ENCODE measurements at regions not wholly inside any gene's neighbourhood (a gene's known extent, or its start where the extent isn't known, plus 50 kb on each side); places are given as distances from the start of the nearest gene placed in this dataset.
"Not testable (repeated sequence)": the region's sequence is repeated elsewhere in the genome, so short reads cannot be mapped to it uniquely, and the experiment has no call there.

DNA sequence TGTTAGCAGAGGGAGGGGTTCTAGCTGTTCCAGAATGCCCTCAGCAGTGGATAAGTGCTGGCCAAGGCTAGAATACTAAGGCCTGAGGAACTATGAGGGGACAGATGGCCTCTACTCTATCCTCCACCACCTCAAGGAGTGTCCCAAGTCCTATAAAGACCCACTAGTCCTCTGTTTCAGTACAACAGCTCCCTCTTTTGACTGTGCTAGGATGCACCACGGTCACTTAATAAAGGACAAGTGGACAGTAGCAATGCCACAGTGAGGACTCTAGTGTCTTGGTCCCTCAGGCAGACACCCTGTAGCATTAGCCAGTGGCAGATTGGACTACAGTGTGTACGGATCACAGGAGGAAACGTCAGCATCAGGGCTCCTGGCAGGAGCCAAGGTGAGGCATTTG, 171.8 kb upstream of the PROK2 start:
- DNase-seq: no peak

DNA sequence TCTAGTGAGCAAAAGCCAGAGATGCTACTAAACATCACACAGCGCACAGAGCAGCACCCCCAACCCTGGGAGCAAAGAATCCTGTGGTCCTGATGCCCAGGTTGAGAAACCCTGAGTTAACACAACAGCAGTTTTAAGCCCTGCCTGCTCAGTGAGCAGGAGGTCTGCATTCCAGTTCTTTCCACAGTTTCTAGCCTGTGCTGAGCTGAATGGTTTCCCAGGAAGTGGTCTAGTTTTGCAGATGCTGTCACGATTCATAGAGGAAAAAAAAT, 171.1 kb upstream of the PROK2 start:
- DNase-seq: no peak

DNA sequence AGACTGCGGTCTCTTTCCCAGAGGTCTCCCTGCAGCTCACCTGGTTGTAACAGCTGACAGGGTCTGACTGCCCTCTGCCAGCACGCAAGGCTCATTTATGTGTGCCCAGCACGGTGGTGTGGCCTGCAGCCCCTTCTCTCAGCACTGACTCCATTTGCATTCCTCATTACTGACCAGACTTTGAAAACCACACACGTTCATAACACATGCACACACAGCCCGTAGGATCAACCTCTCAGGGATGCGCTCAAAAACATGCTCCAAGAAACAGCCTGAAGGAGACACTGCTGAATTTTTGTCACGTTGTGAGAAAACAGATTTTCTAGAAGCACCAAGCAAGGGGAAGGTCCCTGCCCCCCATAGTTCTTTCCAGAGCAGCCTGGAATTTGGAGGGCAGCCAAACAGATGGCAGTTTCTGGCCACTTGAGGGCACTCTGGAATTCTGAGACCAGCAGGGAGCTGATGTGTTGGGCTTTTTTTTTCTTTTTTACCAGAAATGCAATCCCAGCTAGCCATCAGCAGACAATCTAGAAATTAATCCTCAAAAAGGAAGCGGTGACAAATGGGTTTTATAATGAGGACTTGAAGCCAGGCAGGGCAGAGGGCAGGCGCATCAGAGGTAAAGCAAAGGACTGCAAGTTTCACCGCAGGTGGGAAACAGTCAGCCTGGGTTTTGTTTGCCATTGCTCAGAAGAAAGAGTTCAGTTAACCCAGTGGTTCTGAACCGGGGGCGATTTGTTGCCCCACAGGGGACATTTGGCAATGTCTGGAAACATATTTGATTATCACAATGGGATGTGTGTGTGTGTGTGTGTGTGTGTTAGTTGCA, 170.5 kb upstream of the PROK2 start:
- DNase-seq: no peak

DNA sequence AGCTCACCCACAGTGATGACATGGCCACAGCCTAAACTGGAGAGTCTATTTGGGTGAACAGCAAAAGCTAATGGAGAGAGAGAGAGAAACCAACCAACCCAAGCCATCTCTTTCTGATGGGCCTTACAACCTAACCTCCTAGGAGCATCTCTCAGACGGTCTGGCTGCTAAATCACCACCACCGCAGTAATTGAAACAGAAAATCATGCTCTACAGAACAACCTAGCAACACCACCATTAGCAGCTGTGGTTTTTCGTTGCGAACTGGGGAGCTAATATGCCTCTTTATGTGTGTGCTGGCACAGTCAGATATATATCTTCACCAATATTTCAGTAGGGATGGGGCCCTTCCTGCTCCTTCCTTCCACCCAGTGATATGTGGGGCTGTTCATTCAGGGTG, 166.9 kb upstream of the PROK2 start:
- DNase-seq: no peak

DNA sequence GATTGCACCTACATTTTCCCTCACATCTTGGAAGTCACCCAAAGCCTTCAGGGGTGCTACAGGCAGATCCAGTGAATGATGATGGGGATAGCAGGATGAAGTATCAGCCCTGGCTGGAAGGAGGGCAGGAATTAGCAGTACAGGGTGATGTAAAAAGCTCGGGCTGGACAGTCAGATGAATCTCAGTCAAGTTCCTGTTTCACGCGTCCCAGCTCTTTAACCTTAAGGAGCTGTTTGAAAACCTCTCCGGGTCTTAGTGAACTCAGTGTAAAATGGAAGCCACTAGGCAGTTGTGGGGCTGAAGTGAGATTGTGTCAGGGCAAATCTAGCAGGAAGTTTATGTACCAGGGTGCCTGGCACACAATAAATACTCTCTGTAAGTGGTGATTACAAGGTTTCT, 166.4 kb upstream of the PROK2 start:
- DNase-seq: no peak

DNA sequence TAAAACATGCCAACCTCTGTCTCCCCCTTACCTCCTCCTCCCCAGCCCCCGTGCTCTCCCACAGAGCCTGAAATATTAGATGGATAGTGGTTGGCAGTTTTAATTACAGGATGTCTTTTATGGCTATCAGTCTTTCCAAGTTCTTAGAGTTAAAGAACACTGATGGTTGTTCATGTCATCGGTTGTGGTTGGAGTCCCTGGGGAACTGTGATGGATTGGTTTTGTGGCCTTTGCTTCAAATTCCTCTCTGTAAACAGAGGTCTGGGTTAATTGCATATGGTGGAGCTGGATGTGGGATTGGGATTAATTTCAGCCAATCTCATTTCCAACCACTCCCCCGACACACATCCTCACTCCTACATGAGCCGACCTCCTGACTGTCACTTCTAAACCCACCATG, 164.5 kb upstream of the PROK2 start:
- no peak for DNase-seq

DNA sequence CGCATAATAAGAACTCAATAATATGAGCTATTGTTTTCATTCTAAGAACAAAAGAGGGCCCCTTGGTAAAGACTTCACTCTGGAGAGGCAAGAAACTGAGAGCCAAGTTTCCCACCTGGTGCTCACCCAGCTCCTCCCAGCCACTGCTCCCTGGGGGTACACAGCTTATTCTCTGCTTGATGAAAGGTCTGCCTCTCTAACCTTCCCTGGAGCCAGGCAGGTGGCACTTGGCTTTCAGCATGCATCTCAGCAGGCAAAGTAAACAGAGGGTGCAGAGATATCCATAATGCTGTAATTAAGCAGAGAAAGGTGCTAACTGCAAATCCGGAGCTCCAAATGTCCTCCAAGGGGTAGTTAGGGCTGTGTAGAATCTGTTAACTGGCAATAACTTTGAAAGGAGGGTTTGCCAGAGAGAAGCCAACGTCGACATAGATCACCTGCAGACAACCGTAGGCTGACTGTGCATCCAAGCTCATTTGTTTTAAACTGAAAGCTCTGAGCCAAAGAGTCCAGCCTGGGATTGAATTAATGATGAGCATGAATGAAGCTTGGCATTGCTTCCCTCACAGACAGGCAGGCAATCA, 159.6 kb upstream of the PROK2 start:
- no peak for DNase-seq

DNA sequence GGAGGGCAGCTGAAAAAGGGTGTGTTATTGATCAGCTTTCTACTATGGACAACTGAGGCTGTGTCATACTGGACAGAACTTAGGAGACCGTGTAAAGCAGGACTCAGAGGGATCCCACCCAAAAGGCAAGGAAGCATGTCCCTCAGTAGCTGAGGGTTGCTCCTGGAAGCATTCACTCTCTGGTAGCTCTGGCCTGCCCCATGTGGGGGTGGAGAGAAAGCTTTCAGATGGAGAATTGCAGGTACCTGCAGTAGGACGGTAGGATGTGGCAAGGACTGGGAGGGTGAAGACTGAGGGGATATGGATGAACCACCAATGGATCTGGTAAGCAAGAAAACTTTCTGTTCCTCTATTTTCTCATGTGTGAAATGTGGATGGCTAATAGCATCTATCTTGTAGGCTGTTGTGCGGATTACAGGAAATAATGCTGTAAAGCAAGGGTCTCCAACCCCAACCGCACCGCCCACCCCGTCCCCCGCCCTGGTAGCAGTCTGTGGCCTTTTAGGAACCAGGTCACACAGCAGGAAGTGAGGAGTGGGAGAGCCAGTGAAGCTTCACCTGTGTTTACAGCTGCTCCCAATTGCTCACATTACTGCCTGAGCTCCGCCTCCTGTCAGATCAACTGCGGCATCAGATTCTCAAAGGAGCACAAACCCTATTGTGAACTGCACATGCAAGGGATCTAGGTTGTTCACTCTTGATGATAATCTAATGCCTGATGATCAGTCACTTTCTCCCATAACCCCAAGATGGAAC, 157.7 kb upstream of the PROK2 start:
- DNase-seq: no peak

DNA sequence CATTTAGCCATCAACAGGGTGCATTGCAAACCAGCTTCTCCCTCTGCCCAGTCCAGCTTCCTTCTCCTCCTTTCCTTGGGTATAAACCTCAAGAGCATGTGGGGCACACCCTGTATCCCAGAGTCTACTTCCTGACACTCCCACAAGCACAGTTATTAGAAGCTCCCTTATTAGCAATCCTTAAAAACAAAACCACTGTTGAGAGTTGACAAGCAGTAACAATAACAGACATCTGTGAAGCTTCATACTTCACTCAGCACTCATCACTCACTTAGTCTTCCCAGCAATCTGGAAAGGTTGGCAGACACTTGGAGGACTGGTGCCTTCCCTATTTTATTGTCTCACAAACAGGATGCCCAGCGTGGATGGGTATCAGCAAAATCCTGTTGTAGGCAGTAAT, 155.5 kb upstream of the PROK2 start:
- no peak for DNase-seq

DNA sequence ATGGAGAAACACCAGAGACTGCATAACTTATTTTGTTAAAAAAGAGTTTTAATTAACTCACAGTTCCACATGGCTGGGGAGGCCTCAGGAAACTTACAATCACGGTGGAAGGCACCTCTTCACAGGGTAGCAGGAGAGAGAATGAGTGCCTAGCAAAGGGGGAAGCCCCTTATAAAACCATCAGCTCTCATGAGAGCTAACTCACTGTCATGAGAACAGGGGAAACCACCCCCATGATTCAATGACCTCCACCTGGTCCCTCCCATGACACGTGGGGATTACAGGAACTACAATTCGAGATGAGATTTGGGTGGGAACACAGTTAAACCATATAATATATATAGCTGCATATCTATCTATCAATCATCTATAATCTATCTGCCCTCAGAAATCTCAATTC, 153.1 kb upstream of the PROK2 start:
- not testable (repeated sequence) for DNase-seq

DNA sequence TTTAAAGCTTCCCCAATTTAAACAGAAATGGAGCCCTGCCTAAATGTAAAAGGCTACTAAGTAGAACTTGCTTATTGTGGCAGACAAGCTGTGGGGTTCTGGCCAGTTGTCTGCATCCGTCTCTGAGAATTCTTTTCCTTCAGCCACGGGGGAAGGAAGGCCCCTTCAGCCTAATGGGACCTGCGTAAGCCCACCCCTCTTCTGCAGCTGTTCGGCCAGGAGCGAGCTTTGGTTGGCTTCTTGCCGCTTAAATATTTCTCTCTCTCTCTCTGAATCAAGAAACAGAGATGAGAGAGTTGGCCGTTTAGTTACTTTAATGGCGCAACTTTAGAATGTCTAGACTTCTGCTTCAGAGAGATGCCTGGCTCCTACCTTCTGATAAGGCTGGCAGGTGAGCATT, 151.7 kb upstream of the PROK2 start:
- no peak for DNase-seq

DNA sequence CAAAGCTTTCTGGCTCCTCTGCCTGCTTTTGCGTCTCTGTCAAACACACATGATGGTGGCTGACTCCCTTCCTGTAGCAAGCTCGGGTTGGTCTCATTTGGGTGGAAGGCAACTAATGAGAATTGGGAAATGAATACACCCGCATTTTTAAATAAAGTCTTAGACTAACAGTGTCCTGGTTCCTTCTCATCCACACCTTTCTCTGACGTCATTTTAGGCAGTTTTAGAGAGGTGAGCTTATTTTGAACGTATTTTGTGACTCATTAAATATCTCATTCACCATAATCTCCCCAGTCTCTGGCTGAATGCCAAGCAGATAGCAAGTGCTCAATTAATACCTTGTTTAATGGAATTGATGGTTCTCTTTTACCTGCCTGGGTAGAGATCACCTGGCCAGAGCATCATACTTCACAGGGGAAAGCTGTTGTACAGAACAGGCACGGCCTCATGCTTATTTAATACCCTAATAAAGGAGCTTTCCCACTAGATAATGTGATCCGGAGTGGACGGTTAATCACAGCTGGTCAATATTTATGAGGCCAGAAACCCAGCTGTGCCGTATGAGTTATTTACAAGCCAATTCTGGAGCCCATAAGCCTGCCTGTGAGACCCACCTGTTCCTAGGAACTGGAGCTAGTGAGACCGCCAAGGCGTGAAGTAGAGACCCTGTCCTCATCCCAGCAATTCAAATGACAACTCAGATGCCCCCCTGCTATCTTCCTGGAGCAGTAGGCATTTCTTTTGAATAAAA, 149.7 kb upstream of the PROK2 start:
- no peak for DNase-seq

DNA sequence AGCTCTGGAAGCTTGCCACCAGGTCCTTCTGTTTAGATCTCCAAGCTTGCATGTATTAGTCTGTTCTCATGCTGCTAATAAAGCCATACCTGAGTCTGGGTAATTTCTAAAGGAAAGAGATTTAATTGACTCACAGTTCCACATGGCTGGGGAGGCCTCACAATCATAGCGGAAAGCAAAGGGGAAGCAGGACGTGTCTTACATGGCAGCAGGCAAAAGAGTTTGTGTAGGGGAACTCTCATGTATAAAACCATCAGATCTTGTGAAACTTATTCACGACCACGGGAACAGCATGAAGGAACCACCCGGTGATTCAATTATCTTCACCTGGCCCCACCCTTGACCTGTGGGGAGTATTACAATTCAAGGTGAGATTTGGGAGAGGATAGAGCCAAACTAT, 147.0 kb upstream of the PROK2 start:
- DNase-seq: no peak

DNA sequence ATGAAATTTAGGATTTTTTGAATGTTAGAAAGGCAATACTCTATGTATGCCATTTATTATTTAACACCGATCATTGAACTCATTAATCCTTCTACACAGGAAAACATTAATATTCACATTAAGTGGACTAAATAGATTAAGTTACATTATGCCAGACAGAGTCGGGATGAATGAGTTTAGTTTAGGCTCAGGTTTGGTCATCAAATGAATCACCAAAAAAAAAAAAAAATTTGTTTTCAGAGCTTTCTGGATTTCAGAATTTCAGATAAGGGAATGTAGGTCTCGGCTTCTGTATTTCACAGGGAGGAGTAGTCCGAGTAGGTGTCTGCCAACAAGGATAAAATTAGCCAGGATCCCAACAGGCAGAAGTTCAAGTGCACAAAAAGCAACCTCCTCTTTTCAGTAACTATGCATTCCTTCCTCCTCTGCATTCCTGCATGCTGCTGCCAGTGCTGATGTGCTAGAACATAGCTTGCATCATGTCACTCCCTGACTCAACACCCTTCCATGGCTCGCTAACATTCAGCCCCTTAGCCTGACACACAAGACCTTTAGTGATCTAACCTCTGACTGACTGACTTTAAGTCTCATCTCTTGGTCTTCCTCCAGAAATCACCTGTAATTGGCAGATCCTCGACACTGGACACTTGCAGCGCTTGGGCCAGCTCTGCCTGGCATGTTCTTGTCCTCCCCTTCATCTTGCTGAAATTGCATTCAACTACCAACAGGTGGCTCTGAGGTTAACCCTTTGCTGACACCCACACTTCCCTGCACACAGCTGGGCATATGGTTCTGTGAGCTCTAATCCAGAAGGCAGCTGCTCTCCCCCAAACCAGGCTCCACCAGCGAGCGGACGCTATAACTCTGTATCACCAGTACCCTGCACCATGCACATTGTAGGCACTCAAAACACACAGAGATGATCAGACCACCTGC, 145.4 kb upstream of the PROK2 start:
- peak; percentile 67 for DNase-seq

DNA sequence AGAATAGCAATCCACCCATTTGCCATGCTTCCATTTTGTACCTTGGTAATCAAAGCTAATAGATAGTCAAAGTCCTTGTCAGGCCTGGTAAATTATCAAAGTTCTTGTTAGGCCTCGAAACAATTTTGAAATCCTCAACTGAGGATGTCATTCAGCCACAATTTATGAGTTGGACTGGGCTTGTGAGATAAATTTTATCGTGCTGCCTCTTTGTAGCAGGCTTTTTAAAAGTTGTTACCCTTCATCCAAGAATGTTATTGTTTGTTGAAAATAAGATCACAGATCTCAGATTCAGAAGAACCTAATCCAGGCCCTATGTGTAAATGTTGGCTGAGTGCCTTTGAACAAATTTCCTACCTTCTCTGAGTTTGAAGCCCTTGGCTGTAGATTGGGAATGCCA, 143.3 kb upstream of the PROK2 start:
- no peak for DNase-seq

DNA sequence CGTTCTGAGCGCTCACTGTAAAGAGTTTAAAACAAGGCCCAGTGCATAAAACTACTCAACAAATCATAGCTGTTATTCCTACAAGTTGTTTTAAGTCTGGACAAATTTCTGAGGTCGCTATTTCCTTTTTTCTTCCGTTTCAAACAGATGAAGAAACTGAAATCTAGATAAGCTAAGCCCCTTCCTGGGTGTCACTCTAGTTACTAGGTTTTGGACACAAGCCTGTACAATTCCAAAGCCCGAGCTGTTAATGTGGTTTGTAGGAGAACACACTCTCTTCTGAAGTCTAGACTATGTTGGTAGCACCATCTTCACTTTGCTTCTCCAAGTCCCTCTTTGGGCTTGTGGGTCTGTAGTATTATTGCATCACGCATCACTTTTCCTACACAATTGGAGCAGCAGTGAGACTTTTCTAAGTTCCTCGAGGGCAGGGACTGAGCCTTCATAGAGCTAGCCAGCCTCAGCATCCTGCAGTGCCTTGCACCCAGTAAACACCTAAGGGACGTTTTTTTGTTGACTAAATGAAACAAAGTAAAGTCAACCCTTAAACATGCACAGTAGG, 142.6 kb upstream of the PROK2 start:
- DNase-seq: no peak

DNA sequence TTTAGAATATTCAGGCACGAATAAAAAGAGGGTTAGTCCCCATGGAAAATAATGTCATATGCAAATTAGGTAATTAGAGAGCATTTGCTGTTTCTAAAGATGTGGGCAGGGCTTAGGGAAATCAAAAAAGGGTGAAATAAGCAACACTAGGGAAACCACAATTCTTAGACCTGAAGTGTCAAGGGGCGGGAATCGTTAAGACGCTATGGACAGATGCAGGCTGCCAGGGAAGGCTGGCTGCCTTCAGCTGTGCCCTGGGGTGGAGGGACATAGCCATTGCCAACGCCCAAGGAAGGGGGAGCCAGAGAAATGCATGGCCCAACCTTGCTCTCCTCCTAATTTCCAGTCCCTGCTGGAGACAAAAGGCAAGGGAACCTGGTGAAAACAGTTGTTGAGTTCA, 141.7 kb upstream of the PROK2 start:
- no peak for DNase-seq

DNA sequence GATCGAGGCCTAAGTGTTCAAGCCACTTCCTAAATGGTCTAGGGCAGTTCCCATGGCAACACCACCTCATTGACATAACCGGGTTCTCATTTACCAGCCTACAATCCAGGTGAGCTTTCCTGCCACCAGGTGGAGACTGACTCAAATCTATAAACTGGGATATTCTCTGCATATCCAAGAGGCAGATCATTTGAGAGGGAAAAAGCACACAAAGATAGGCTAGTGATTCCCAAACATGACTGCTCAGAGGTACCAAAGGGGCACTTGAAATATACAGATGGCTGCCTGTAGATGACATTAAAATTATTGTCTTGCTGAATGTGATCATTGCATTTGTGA, 141.3 kb upstream of the PROK2 start:
- DNase-seq: peak; percentile 33

DNA sequence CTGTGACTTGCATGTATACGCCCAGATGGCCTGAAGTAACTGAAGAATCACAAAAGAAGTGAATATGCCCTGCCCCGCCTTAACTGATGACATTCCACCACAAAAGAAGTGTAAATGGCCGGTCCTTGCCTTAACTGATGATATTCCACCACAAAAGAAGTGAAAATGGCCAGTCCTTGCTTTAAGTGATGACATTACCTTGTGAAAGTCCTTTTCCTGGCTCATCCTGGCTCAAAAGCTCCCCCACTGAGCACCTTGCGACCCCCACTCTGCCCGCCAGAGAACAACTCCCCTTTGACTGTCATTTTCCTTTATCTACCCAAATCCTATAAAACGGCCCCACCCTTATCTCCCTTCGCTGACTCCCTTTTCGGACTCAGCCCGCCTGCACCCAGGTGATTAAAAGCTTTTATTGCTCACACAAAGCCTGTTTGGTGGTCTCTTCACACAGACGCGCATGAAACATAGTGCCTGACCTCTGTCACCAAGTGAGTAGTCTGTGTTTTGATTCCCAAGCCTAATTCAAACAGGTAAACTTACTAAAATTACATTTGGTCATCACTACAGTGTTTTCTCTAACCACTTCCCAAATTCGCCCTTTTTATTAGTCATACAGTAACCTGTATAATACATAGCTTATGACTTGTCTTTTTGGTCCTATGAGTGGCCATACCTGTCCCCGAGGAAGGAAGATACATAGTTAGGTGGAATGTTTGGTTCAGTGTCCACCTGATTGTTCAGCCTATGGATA, 140.7 kb upstream of the PROK2 start:
- DNase-seq: not testable (repeated sequence)

DNA sequence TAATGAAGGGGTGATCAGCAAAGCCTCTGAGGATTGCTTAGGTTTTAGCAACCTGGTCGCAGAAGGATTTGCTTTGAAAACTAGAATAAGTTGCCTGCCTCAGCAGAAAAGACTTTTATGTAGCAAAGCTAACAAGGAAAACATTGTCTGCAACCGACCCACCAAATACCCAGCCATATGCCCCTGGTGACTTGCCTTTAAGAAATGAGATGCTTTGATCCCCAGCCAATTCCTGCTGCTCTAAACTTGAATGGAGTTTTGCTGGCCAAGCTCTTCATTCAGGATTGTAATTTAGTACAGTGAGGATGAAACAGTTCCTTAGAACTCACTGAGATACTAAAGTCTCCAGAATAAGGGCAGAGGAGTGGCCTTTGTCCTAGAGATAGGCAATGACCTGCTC, 139.8 kb upstream of the PROK2 start:
- DNase-seq: no peak

DNA sequence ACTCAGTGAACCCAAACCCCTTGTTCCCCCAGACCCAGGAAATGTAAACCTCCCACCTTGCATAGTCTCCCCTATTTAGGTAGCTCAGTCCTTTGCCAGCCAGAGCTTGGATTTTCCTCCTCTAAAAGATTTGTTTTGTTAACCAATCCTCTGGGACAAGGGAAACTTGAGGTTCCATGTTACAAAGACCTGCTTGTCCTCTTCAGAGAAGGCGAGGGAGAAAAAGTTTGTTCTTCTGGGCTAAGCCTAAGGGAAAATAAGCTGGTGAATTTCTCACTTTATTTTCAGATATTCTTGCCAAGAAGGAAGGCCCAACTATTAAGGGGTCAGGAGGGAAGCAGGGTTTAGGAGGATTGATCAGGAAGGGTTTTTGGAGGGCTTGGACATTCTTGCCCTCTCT, 136.1 kb upstream of the PROK2 start:
- no peak for DNase-seq

DNA sequence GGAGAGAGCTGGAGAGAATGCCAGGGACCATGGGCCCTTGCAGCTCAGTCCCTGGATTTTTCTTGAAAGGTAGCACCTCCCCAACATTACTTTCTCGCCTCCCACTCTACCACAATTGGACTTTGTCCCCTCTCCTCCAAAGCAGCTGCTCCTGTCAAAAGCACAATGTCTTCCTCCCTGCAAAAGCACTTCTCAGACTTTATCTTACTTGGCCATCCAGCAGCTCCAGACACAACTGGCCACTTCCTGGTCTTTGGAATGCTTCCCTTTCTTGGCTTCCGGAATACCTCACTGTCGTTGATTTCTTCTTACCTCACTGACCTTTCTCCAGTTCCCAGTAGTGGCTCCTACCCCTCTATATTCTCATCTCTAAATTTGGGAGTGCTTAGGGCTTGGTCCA, 134.6 kb upstream of the PROK2 start:
- DNase-seq: no peak

Measured in 8988T (cell line).